NCI-H446 treated with DMSO at 0.1 percent for 48 hours (cell line): ENCODE measurements at regions not wholly inside any gene's neighbourhood (a gene's known extent, or its start where the extent isn't known, plus 50 kb on each side); places are given as distances from the start of the nearest gene placed in this dataset.
"Not testable (repeated sequence)": the region's sequence is repeated elsewhere in the genome, so short reads cannot be mapped to it uniquely, and the experiment has no call there.

ENCODE experiments used
- DNase-seq: peaks from one replicate; lab custom pipeline; 2025; lab: John Stamatoyannopoulos, UW

DNA sequence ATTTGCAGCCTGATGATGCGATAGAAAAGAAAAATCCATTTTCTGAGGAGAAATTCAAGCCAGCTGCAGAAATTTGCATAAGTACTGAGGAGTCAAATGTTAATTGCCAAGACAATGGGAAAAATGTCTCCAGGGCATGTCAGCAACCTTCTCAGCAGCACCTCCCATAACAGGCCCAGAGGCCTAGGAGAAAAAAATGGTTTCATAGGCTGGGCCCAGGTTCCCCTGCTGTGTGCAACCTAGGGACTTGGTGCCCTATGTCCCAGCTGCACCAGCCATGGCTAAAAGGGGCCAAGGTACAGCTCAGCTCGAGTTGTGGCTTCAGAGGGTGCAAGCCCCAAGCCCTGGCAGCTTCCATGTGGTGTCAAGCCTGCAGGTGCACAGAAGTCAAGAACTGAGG is 144.8 kb upstream of the PRKD1 start:
- DNase-seq = not testable (repeated sequence)

DNA sequence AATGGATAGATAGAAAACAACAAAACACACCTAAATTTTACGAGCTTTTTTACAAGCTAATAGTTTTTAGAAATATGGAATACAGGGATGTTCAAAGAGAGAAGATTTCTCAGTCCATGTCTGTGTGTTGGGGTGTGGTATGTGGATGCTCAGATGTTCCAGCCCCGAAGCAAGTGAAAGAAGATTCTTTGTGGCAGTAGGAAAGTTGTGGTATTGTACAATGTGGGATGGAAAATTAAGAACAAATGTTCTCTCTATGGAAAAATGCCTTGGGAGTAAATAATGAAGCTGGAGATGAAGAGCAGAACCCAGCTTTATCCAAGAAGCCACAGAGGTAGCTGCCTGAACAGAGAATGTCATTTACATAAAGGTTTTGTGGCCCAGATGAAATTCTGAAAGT is 150.3 kb upstream of the PRKD1 start:
- no peak for DNase-seq

GRCh38 chr14:30078811-30079402 is 151.3 kb upstream of the PRKD1 start:
- DNase-seq = no peak

DNA sequence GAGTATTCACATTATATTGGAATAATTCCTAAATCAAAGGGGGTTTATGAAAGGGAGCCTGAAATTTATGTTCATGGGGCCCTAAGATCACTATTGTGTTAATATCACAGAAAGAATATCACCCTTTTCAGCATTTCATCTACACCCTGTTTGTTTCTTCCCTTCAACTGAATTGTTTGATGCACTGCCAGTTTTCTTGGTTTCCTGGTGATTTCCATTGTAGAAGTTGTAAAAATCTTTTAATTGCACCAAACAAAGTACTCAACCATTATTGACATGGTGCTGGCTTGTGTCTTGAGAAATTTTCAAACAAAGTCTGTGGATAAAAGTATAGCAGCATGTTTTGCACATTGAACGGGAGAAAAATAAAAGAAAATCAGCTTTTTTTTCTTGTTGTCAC is 154.8 kb upstream of the PRKD1 start:
- peak; percentile 11 for DNase-seq

- peak; percentile 75 for DNase-seq
These were observed 157.2 kb upstream of the PRKD1 start for GRCh38 chr14:30084811-30085210.

DNA sequence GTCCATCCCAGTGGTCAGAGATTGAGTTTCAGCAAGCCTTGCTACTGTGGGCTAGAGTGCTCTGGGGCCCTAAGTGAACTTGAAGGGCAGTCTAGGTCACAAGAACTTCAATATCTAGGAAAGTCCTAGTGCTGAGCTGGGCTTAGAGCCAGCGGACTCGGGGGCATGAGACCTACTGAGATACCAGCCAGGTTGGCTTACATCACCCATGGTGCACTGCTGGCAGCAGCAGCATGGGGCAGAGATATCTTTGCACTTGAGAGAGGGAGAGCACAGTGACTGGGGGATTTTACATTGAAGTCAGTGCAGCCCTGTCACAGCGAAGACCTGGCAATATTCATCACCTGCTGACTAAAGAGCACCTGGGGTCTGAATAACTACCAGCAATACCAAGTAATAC is 158.3 kb upstream of the PRKD1 start:
- DNase-seq = no peak

DNA sequence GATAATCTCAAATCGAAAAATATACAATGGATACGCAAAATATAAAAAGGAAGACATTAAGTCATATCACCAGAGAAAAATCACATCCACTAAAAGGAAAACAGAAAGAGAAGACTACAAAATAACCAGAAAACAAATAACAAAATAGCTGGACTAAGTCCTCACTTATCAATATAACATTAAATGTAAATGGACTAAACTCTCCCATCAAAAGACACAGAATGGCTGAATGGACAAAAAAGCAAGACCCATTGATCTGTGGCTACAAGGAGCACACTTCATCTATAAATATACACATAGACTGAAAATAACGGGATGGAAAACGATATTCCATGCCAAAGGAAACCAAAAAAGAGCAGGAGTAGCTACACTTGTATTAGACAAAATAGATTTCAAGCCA is 161.0 kb upstream of the PRKD1 start:
- no peak for DNase-seq

DNA sequence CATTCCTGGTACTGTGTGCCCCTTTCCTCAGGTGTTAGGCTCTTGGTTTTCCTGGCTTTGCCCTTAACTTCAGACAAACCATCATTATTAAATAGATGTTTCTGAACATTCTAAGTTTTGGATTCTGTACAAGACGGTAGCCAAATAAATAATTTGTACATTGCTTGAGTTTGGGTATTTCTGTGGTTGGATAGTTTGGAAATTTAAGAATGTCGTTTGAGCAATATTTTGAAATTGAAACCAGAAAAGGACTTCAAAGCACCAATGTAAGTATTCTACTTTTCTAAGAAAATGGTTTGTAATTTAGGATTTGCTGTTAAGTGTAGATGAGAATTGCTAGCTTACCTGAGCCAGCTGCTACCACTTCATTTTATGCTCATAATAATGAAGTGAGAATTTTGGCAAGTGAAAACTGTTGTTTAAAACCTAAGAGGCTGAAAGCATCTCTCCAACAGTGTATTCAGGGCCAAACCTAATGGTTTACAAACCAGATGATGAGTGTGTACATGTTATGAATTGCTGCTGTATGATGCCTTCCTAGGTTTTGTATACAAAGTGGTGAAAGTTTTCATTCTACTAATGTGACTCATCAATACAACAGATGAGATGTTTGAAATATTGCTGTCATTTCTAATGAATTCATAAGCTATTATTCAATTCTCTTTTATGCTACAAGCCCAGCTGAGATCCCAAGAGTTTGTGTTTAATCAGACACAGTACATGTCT is 181.5 kb upstream of the PRKD1 start:
- DNase-seq = no peak

- DNase-seq = no peak
These were observed 186.4 kb upstream of the PRKD1 start for GRCh38 chr14:30114051-30114450.

- DNase-seq = no peak
These were observed 188.1 kb upstream of the PRKD1 start for GRCh38 chr14:30115756-30116155.

DNA sequence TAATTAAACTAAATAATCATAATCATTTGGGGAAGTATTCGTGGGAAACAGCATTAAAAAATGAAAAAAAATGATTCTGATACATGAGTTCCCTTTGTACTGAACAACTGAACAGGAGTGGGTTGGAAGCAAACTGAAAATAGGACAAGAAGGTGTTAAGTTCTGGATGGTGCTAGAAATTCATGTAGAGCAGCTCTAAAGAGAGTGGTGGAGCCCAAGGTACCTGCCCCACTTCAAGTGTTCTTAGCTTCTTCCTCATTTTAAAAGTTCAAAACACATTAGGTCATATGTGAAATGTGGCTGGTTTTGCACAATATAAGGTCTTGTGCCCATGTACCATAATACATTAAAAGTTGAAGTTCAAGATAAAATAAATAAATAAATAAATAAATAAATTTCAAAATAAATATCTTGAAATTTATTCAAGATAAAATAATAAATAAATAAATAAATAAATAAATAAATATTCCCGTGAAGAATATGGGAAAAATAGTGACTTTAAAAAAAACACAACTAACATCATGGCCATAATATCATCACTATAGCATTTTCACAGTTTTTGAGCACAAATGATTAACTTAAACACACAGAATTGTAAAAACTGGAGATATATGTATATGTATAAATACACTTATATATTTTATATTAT is 191.5 kb upstream of the PRKD1 start:
- no peak for DNase-seq

DNA sequence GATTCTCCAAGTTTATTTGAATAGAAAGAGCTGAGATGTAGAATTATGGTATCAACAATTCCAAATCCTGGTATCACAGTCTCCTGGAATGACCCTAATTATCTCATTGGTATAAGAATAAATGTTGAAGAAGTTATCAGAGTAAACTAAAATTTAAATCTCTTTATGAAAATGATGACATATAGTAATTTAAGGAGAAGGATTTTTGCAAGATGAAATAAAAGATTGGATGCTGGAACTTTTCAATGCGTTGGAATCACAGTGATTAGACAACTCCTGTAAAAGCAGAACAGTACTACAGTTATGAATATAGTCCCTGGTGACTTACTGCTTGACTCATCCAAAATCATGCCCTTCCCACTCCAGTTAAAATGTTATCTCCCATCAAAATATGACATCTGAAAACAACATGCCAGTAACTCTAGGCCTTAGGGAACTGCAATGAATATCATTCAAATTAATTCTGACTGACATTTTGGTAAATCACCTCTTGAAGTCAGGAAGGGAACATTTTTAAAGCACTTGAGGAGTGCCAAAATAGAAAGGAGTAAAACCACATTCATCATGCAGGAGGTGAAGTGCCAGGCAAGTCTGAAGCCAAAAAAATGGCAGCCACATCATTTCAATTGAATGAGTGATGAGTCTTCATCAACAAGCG is 197.8 kb upstream of the PRKD1 start:
- peak; percentile 97 for DNase-seq

DNA sequence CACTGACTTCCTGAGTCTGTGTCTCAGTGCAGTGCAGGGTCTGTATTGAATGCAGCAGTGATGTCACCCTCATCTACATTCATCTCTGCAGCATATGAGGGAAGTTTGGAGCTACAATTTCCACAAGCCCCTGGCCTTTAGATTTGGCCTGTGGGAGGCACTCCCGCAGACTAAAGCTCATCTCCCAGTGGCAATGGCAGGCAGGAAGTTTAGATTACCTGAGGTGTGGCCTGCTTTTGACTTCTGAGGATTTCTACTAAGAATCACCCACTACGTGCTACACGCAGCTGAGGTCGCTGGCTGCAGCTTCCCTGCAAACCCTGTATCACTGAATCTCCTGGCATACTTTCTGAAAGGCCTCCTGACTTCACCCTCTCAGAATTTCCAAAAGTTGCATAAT is 202.2 kb upstream of the PRKD1 start:
- DNase-seq = peak; percentile 27

DNA sequence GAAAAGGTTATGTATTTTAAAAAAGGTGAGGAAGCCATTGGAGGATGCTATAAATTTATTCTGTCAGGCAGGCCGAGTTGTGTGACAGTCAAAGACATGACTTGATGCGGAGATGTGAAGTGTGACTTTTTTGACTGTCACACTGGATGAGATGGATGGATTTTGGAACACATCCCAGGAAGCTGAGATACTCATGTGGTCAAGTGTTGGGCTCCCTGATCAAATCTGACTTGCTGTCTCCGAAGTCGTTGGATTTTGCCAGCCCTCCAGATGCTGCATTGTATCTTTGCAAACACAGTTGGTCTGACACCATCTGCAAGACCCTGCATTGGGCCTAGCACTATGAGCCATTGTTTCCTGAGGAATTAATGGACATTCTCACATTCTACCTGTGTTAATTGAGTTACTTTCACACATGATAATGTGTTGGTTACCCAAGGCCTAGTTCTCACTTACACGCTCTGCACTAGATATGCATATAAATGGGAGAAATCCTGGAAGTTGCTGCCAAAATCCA is 204.0 kb upstream of the PRKD1 start:
- peak; percentile 97 for DNase-seq

DNA sequence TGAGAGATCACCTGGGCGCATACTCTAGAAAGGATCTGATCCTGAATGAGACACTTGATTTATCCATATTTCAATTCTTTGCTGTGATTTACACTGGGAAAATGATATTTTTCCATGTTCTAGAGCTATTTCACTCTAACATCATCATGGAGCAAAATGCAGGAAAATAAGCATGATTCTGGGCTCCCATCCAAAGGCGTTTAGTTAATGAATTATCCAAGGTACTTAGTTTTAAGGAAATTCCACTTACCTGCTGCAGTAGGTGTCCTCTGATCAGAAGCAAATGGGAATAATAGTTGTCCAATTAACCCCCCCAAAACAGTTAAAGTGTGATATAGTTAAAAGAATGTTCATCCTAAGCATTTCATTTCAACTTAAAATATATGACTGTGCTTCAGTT is 204.5 kb upstream of the PRKD1 start:
- DNase-seq = no peak

DNA sequence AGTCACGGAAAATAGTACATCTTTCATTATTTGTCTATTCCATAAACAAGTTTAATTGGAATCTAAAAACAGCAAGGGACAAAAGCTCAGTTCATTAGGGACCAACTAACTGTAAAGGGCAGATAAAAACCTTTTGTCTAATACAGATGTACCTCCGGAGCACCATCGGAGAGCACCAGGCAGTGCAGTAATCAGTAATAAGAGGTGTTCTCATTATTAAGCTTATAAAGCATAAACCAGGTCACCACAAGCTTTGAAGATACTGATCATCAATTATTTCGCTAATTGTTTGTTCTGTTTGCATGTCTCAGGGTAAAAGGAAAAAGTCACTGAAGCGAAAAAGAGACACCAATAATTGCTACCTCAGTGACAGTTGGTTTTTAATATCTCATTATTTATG is 207.3 kb upstream of the PRKD1 start:
- no peak for DNase-seq

DNA sequence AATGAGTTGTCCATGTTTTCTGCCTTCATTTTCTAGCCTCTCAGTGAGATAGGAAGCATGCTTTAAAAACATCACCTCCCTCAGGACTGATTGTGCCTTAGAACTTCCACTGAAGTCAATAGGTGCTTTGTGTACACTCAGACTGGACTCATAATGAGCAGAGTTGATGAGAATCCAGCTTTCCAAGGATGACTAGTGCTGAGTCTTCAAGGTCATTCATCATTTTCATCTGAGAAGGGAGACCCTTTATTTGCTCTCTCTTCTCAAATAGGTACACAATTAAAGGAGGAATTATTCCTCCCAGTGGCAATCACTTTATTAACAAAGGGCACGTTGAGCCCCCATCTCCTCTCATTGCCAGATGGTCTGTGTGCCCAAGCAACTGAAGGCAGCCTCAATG is 210.9 kb upstream of the PRKD1 start:
- no peak for DNase-seq

DNA sequence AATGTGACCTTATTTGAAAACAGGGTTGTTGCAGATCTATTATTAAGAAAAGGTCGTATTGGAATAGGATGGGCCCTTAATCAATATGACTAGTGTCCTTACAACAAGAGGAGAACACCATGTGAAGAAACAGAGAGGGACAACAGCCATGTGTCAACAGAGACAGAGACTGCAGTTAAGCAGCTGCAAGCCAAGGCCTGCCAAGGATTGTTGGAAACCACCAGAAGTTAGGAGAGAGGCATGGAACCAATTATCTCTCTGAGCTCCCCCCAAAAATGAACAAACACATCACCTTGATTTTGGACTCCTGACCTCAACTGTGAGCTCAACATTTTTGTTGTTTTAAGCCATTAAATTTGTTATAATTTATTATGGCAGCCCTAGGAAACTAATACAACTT is 214.6 kb upstream of the PRKD1 start:
- no peak for DNase-seq

DNA sequence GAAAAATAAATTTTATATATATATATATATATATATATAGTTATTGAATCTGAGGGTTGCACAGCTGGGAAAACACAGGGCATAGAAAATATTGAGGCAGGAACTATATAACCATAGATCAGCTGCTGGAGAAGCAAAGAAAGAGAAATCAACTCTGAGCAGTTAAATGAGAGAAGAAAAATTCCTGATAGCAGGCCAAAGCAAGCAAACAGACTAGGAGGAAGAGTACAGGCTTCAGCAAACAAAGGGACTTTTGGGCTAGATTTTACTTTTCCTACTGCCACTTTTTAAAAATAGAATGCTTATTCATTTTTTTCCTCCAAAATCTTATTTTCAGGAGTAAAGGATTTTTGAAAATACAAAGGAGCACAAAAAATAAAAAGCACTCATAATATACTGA is 216.0 kb upstream of the PRKD1 start:
- DNase-seq = peak; percentile 34

GRCh38 chr14:30153717-30154116 is 226.1 kb upstream of the PRKD1 start:
- DNase-seq = no peak

DNA sequence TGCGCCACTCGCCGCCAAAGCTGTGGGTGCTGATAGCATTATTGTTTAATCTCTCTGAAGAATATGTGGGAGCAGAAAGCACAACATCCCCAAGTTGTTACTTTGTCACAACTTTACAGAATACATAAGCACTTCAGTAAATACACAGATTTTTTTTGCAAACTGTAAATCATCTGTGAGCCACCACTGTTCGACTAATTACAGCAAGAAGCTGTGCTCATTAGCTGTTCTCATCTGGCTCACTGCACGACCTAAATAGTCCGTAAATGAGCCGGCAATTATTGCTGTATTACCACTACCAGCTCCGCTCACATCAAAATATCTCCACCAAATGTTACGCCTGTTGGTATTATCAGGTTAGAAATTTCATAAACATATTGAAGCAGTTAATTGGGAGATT is 228.9 kb upstream of the PRKD1 start:
- DNase-seq = peak; percentile 91

GRCh38 chr14:30158299-30158698 is 230.7 kb upstream of the PRKD1 start:
- no peak for DNase-seq

DNA sequence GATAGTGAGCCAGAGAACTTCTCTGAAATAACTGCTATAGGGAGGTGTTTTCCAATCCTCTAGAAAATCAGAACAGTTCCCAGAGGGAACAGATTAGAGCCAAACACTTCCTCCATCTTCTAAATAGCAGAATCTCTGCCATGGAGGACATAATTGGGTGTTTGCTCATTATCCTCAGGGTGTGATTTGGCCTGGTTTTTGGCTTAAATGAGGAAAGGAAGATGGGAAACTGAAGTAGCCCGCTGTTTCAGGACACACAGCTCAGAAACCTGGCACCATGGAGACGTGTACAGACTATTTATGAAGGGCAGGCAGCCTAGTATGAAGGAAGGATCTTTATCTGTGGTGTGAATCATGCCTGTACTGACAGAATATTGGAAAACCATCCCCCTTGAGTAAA is 231.7 kb upstream of the PRKD1 start:
- peak; percentile 99 for DNase-seq
